Ectodermal cell (in vitro differentiated cells): ENCODE measurements at regions not wholly inside any gene's neighbourhood (a gene's known extent, or its start where the extent isn't known, plus 50 kb on each side); places are given as distances from the start of the nearest gene placed in this dataset.

ENCODE experiments used
- H3K27ac ChIP-seq: 2 replicates; pipeline ENCODE4 v1.7.0; 2013; ENCODE audit warnings: mild to moderate bottlenecking, low read depth, low read length; ENCODE audit not compliant: insufficient read depth, poor library complexity, severe bottlenecking
- H3K27me3 ChIP-seq: 2 replicates; pipeline ENCODE4 v1.7.0; 2013; ENCODE audit warnings: mild to moderate bottlenecking, low read length; ENCODE audit not compliant: insufficient read depth, control insufficient read depth, poor library complexity, severe bottlenecking
- H3K36me3 ChIP-seq: one replicate; pipeline ENCODE4 v1.7.0; 2013; ENCODE audit warnings: low read length; ENCODE audit not compliant: control insufficient read depth, insufficient read depth
- H3K4me1 ChIP-seq: one replicate; pipeline ENCODE4 v1.7.0; 2013; ENCODE audit warnings: low read length; ENCODE audit not compliant: control insufficient read depth, insufficient read depth
- H3K4me3 ChIP-seq: 2 replicates; pipeline ENCODE4 v1.7.0; 2013; ENCODE audit warnings: low read depth, low read length, control low read depth; ENCODE audit not compliant: insufficient read depth
- H3K9me3 ChIP-seq: 2 replicates; pipeline ENCODE4 v1.7.0; 2013; ENCODE audit warnings: mild to moderate bottlenecking, low read length, moderate library complexity; ENCODE audit not compliant: control insufficient read depth
- WGBS, 2 experiments: methylation state at CpG; one replicate each; pipeline ENCODE4 v1.1.7; 2013; ENCODE audit warnings: missing lambda C conversion rate in 2 of 2; 5-methylcytosine and 5-hydroxymethylcytosine counted together

- no peaks in the 10 kb centered on the region for H3K27me3 ChIP-seq
- H3K36me3 ChIP-seq = no peaks in the 10 kb centered on the region
- peaks cover 22% of the 10 kb centered on the region for H3K4me1 ChIP-seq
- no peak overlapping the region for H3K4me3 ChIP-seq
- H3K9me3 ChIP-seq = no peaks in the 10 kb centered on the region
- no peak overlapping the region for H3K27ac ChIP-seq
- 84 to 85% methylated on average over 15 of the region's 15 CpGs for WGBS, 2 experiments
Observed at GRCh38 chr14:104385111-104385510, 194.5 kb upstream of the C14orf180 start.

GRCh38 chr14:104385531-104386101 is 193.9 kb upstream of the C14orf180 start:
- no peaks in the 10 kb centered on the region for H3K9me3 ChIP-seq
- H3K36me3 ChIP-seq = no peaks in the 10 kb centered on the region
- no peak overlapping the region for H3K27ac ChIP-seq
- peaks cover 22% of the 10 kb centered on the region for H3K4me1 ChIP-seq
- WGBS, 2 experiments = 90% methylated on average over 20 of the region's 20 CpGs
- H3K27me3 ChIP-seq = no peaks in the 10 kb centered on the region
- no peak overlapping the region for H3K4me3 ChIP-seq

- Histone ChIP-seq H3K4me3 (no peak overlapping the region), H3K27ac (no peak overlapping the region), H3K9me3 (no peaks in the 10 kb centered on the region), H3K36me3 (no peaks in the 10 kb centered on the region), H3K4me1 (peaks cover 22% of the 10 kb centered on the region), H3K27me3 (no peaks in the 10 kb centered on the region)
- 94 to 96% methylated on average over 26 of the region's 26 CpGs for WGBS, 2 experiments
Observed at GRCh38 chr14:104386151-104386841, 193.3 kb upstream of the C14orf180 start.

- WGBS, 2 experiments = 94% methylated on average over 25 of the region's 25 CpGs
- Histone ChIP-seq H3K36me3 (no peaks in the 10 kb centered on the region), H3K4me3 (no peak overlapping the region), H3K27ac (no peak overlapping the region), H3K27me3 (no peaks in the 10 kb centered on the region), H3K9me3 (no peaks in the 10 kb centered on the region), H3K4me1 (peaks cover 22% of the 10 kb centered on the region)
Observed at GRCh38 chr14:104387022-104388010, 192.2 kb upstream of the C14orf180 start.

- 93% methylated on average over 28 of the region's 28 CpGs for WGBS, 2 experiments
- no peak overlapping the region for H3K27ac ChIP-seq
- no peaks in the 10 kb centered on the region for H3K36me3 ChIP-seq
- H3K4me3 ChIP-seq = no peak overlapping the region
- no peaks in the 10 kb centered on the region for H3K27me3 ChIP-seq
- no peaks in the 10 kb centered on the region for H3K9me3 ChIP-seq
- H3K4me1 ChIP-seq = peaks cover 20% of the 10 kb centered on the region
Observed at GRCh38 chr14:104388011-104388521, 191.5 kb upstream of the C14orf180 start.

GRCh38 chr14:104388541-104389325 is 190.8 kb upstream of the C14orf180 start:
- Histone ChIP-seq H3K4me1 (peaks cover 13% of the 10 kb centered on the region), H3K9me3 (no peaks in the 10 kb centered on the region), H3K4me3 (no peak overlapping the region), H3K27me3 (no peaks in the 10 kb centered on the region), H3K36me3 (no peaks in the 10 kb centered on the region), H3K27ac (no peak overlapping the region)
- WGBS, 2 experiments = 94% methylated on average over 28 of the region's 28 CpGs

GRCh38 chr14:104389326-104390220 is 190.0 kb upstream of the C14orf180 start:
- Histone ChIP-seq H3K9me3 (no peaks in the 10 kb centered on the region), H3K27ac (no peak overlapping the region), H3K27me3 (no peaks in the 10 kb centered on the region), H3K36me3 (no peaks in the 10 kb centered on the region), H3K4me3 (no peak overlapping the region), H3K4me1 (peaks cover 5% of the 10 kb centered on the region)
- 91 to 92% methylated on average over 28 of the region's 28 CpGs for WGBS, 2 experiments

- Histone ChIP-seq H3K27me3 (no peaks in the 10 kb centered on the region), H3K4me1 (no peaks in the 10 kb centered on the region), H3K36me3 (no peaks in the 10 kb centered on the region), H3K27ac (no peak overlapping the region), H3K9me3 (no peaks in the 10 kb centered on the region), H3K4me3 (no peak overlapping the region)
- 95% methylated on average over 27 of the region's 27 CpGs for WGBS, 2 experiments
Observed at GRCh38 chr14:104390221-104390931, 189.2 kb upstream of the C14orf180 start.
